ENCODE measurements at regions not wholly inside any gene's neighbourhood (a gene's known extent, or its start where the extent isn't known, plus 50 kb on each side); places are given as distances from the start of the nearest gene placed in this dataset.
"Not testable (repeated sequence)": the region's sequence is repeated elsewhere in the genome, so short reads cannot be mapped to it uniquely, and the experiment has no call there.

DNA sequence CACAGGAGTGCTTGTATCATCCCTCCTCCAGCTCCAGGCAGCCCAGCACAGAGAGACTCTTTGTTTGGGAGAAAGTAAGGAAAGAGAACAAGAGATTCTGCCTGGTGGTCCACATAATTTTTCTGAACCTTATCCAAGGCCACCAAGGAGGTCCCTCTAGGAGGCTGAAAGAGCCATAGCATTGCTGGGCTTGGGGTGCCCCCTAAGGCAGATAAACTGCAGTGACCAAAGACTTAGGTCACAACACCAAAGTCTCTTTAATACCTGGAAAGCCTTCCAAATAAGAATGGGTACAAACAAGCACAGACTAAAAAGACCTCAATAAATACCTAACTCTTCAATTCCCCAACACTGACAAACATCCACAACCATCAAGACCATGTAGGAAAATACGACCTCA lies 310.2 kb upstream of the PPP2R3A start:
- no peaks in the 10 kb centered on the region for H3K9me3 ChIP-seq (replicated peaks; ENCODE audit: control insufficient read depth, insufficient read depth, low read depth, low read length)
- no peak overlapping the region for H2AFZ ChIP-seq (ENCODE audit: low read depth, low read length)
- H3K4me2 ChIP-seq (ENCODE audit: insufficient read depth, low read length): no peak overlapping the region
- DNase-seq (ENCODE audit: extremely low read depth in 1 of 4, low spot score in 3 of 4) (no peak), FAIRE-seq (no peak), ATAC-seq (no peak)
- no peak overlapping the region for H3K27ac ChIP-seq (ENCODE audit: extremely low read depth, low read depth, low read length)
- H3K4me1 ChIP-seq (replicated peaks in 1 of 2; ENCODE audit: control insufficient read depth in 2 of 2, insufficient read depth in 2 of 2, low read length in 2 of 2): no peaks in the 10 kb centered on the region
- H3K9me1 ChIP-seq (ENCODE audit: control insufficient read depth, insufficient read depth, low read length): no peaks in the 10 kb centered on the region
- H3K36me3 ChIP-seq (ENCODE audit: control insufficient read depth, insufficient read depth, low read length): no peaks in the 10 kb centered on the region
- H3K79me2 ChIP-seq (ENCODE audit: control insufficient read depth, insufficient read depth, low read length): no peaks in the 10 kb centered on the region
- CTCF ChIA-PET (ENCODE audit: low intra/inter-chr PET ratio): no interaction called here
- intact Hi-C loops (cut with micrococcal nuclease) (no loop called here), in situ Hi-C loops (cut with MboI) (no loop called here)
- H3K27me3 ChIP-seq (ENCODE audit: control insufficient read depth in 2 of 2, insufficient read depth in 2 of 2, low read length in 2 of 2): no peaks in the 10 kb centered on the region; a peak in 1 of 5 replicates
- no peaks in the 10 kb centered on the region for H4K20me1 ChIP-seq (replicated peaks; ENCODE audit: control insufficient read depth, insufficient read depth, low read length)
- H3K9ac ChIP-seq (ENCODE audit: insufficient read depth in 1 of 2, low read depth in 2 of 2, low read length in 2 of 2): no peak overlapping the region
- TF ChIP-seq, protein P1, sequence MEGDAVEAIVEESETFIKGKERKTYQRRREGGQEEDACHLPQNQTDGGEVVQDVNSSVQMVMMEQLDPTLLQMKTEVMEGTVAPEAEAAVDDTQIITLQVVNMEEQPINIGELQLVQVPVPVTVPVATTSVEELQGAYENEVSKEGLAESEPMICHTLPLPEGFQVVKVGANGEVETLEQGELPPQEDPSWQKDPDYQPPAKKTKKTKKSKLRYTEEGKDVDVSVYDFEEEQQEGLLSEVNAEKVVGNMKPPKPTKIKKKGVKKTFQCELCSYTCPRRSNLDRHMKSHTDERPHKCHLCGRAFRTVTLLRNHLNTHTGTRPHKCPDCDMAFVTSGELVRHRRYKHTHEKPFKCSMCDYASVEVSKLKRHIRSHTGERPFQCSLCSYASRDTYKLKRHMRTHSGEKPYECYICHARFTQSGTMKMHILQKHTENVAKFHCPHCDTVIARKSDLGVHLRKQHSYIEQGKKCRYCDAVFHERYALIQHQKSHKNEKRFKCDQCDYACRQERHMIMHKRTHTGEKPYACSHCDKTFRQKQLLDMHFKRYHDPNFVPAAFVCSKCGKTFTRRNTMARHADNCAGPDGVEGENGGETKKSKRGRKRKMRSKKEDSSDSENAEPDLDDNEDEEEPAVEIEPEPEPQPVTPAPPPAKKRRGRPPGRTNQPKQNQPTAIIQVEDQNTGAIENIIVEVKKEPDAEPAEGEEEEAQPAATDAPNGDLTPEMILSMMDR (IDR thresholded peaks at IDR 0.05 in 2 of 3, conservative IDR thresholded peaks at IDR 0.05 in 1 of 3; ENCODE audit: insufficient read depth in 2 of 3, low read depth in 1 of 3, low read length in 3 of 3): peak in 1 of 3 experiments; percentile 10; a peak in 1 of 6 replicates
- TF ChIP-seq ETV6 (IDR thresholded peaks at IDR 0.05; ENCODE audit: borderline replicate concordance in 1 of 2, low read depth in 2 of 2, low read length in 1 of 2): no peak
- TF ChIP-seq ETV6 (CRISPR knock-in tag; IDR thresholded peaks at IDR 0.05; ENCODE audit: borderline replicate concordance): no peak
- TF ChIP-seq, protein P2, sequence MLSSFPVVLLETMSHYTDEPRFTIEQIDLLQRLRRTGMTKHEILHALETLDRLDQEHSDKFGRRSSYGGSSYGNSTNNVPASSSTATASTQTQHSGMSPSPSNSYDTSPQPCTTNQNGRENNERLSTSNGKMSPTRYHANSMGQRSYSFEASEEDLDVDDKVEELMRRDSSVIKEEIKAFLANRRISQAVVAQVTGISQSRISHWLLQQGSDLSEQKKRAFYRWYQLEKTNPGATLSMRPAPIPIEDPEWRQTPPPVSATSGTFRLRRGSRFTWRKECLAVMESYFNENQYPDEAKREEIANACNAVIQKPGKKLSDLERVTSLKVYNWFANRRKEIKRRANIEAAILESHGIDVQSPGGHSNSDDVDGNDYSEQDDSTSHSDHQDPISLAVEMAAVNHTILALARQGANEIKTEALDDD (IDR thresholded peaks at IDR 0.05): no peak
- TF ChIP-seq IRF2 (CRISPR knock-in tag; IDR thresholded peaks at IDR 0.05): no peak
- peak in 1 of 2 experiments; percentile 23; a peak in 2 of 4 replicates for TF ChIP-seq RAD21 (CRISPR knock-in tag; conservative IDR thresholded peaks at IDR 0.05 in 1 of 2, IDR thresholded peaks at IDR 0.05 in 1 of 2)
- 0% methylated on average over 1 of the region's 1 CpG for WGBS (ENCODE audit: insufficient coverage, low coverage, missing lambda C conversion rate)
- H3K4me3 ChIP-seq: no peak overlapping the region
- BruUV-seq (replicated peaks): no TSS peak
- POLR2A ChIA-PET: interaction anchor here (0.6 kb wide), 1 partner anchor 388 kb away, joined by 3 read pairs; no protein-coding TSS in a partner anchor

DNA sequence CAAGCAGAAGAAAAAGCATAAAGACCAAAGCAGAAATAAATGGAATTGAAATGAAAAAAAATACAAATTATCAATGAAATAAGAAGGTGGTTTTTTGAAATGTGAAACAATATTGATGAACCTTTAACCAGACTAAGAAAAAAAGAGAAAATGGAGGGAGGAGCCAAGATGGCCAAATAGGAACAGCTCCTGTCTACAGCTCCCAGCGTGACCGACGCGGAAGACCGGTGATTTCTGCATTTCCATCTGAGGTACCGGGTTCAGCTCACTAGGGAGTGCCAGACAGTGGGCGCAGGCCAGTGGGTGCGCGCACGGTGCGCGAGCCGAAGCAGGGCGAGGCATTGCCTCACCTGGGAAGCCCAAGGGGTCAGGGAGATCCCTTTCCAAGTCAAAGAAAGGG lies 307.1 kb upstream of the PPP2R3A start:
- H3K9me1 ChIP-seq (ENCODE audit: control insufficient read depth, insufficient read depth, low read length); ATAC-seq; BruUV-seq (replicated peaks); H3K4me2 ChIP-seq (ENCODE audit: insufficient read depth, low read length); H3K27me3 ChIP-seq (ENCODE audit: control insufficient read depth in 2 of 2, insufficient read depth in 2 of 2, low read length in 2 of 2); H3K27ac ChIP-seq (ENCODE audit: extremely low read depth, low read depth, low read length); DNase-seq (ENCODE audit: extremely low read depth in 1 of 4, low spot score in 3 of 4); H4K20me1 ChIP-seq (replicated peaks; ENCODE audit: control insufficient read depth, insufficient read depth, low read length); H3K36me3 ChIP-seq (ENCODE audit: control insufficient read depth, insufficient read depth, low read length); FAIRE-seq; H3K9me3 ChIP-seq (replicated peaks; ENCODE audit: control insufficient read depth, insufficient read depth, low read depth, low read length); POLR2A ChIA-PET; in situ Hi-C loops (cut with MboI); H3K4me1 ChIP-seq (replicated peaks in 1 of 2; ENCODE audit: control insufficient read depth in 2 of 2, insufficient read depth in 2 of 2, low read length in 2 of 2); CTCF ChIA-PET (ENCODE audit: low intra/inter-chr PET ratio); H3K79me2 ChIP-seq (ENCODE audit: control insufficient read depth, insufficient read depth, low read length); H3K4me3 ChIP-seq; intact Hi-C loops (cut with micrococcal nuclease); H3K9ac ChIP-seq (ENCODE audit: insufficient read depth in 1 of 2, low read depth in 2 of 2, low read length in 2 of 2): not testable (repeated sequence)
- 4% methylated on average over 6 of the region's 14 CpGs for WGBS (ENCODE audit: insufficient coverage, low coverage, missing lambda C conversion rate)
- 0 out of 2 replicates have a peak overlapping the region, but pooled peaks have one; percentile 24 for H2AFZ ChIP-seq (ENCODE audit: low read depth, low read length)

Data from K562 (cell line).